ENCODE measurements at regions not wholly inside any gene's neighbourhood (a gene's known extent, or its start where the extent isn't known, plus 50 kb on each side); places are given as distances from the start of the nearest gene placed in this dataset.

DNA sequence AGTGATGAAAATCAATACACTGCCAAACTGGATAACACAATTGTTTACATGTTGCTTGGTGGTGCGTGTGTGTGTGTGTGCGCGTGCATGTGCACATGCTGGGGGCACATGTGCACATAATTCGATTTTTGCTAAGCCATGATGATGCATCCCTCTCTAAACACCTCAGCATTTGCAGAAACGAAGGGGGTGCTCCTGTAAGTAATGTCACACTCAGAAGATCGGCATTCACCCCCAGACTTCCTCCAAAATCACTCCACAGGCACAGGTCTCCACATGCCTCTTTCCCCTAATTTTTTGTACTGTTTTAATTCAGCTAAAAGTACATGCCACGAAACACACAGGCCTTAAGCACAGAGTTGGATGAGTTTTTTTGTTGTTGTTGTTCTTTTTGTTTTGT lies 341.5 kb downstream of the SHANK2 start:
- no peak for FAIRE-seq
- peak; percentile 82 for TF ChIP-seq MNT (IDR thresholded peaks at IDR 0.05)
- no peak for TF ChIP-seq ZNF816 (CRISPR knock-in tag; IDR thresholded peaks at IDR 0.05; ENCODE audit: borderline replicate concordance)
- Histone ChIP-seq H3K27ac (ENCODE audit: extremely low read length, insufficient read depth, low read length) (no peak overlapping the region), H2AFZ (ENCODE audit: low read length) (no peak overlapping the region), H3K4me3 (replicated peaks in 1 of 3; ENCODE audit: insufficient read depth in 1 of 3, low read depth in 2 of 3, low read length in 3 of 3) (no peak overlapping the region), H3K79me2 (ENCODE audit: insufficient read depth, low read length) (no peaks in the 10 kb centered on the region), H3K9ac (ENCODE audit: insufficient read depth, low read depth, low read length) (no peak overlapping the region), H3K4me1 (ENCODE audit: insufficient read depth, low read length) (no peaks in the 10 kb centered on the region), H3K36me3 (replicated peaks in 1 of 2; ENCODE audit: control insufficient read depth in 1 of 2, insufficient read depth in 2 of 2, low read length in 2 of 2) (peaks cover 12 to 13% of the 10 kb centered on the region in 2 experiments), H3K4me2 (ENCODE audit: low read depth, low read length) (no peak overlapping the region), H3K27me3 (ENCODE audit: control insufficient read depth in 1 of 2, insufficient read depth in 2 of 2, low read length in 2 of 2) (no peaks in the 10 kb centered on the region), H4K20me1 (ENCODE audit: insufficient read depth, low read length) (peaks cover 6% of the 10 kb centered on the region; the same call in 1 of the 2 replicates), H3K9me3 (ENCODE audit: low read length) (no peaks in the 10 kb centered on the region)
- WGBS (ENCODE audit: low lambda C conversion rate), result 93% methylated on average over 7 of the region's 7 CpGs
- intact Hi-C loops (cut with micrococcal nuclease; ENCODE audit: unreplicated experiment) (no loop called here), in situ Hi-C loops (cut with HindIII; ENCODE audit: extremely low pct_ligation_motif_present, low pct_unique_long_range_greater_than_20kb) (no loop called here)
- POLR2A ChIA-PET, result no interaction called here
- no TSS peak for BruUV-seq (replicated peaks)
- DNase-seq (ENCODE audit: low spot score), result no peak
- CTCF ChIA-PET (ENCODE audit: low intra/inter-chr PET ratio, low total read pairs), result no interaction called here
- no peak for ATAC-seq

- Histone ChIP-seq H3K4me2 (ENCODE audit: low read depth, low read length) (no peak overlapping the region), H3K27ac (ENCODE audit: extremely low read length, insufficient read depth, low read length) (no peak overlapping the region), H3K9ac (ENCODE audit: insufficient read depth, low read depth, low read length) (no peak overlapping the region), H2AFZ (ENCODE audit: low read length) (no peak overlapping the region), H3K36me3 (replicated peaks in 1 of 2; ENCODE audit: control insufficient read depth in 1 of 2, insufficient read depth in 2 of 2, low read length in 2 of 2) (peaks cover 8% of the 10 kb centered on the region in 2 experiments), H3K27me3 (ENCODE audit: control insufficient read depth in 1 of 2, insufficient read depth in 2 of 2, low read length in 2 of 2) (no peaks in the 10 kb centered on the region), H4K20me1 (ENCODE audit: insufficient read depth, low read length) (peaks cover 11% of the 10 kb centered on the region; the same call in 1 of the 2 replicates), H3K79me2 (ENCODE audit: insufficient read depth, low read length) (no peaks in the 10 kb centered on the region), H3K9me3 (ENCODE audit: low read length) (no peaks in the 10 kb centered on the region), H3K4me1 (ENCODE audit: insufficient read depth, low read length) (no peaks in the 10 kb centered on the region), H3K4me3 (replicated peaks in 1 of 3; ENCODE audit: insufficient read depth in 1 of 3, low read depth in 2 of 3, low read length in 3 of 3) (no peak overlapping the region)
- WGBS (ENCODE audit: low lambda C conversion rate), result 98% methylated on average over 11 of the region's 11 CpGs
- in situ Hi-C loops (cut with HindIII; ENCODE audit: extremely low pct_ligation_motif_present, low pct_unique_long_range_greater_than_20kb), result no loop called here
- ChIA-PET CTCF (ENCODE audit: low intra/inter-chr PET ratio, low total read pairs) (no interaction called here), POLR2A (no interaction called here)
- no TSS peak for BruUV-seq (replicated peaks)
- FAIRE-seq (no peak), DNase-seq (ENCODE audit: low spot score) (no peak), ATAC-seq (no peak)
- intact Hi-C loops (cut with micrococcal nuclease; ENCODE audit: unreplicated experiment), result no loop called here
- TF ChIP-seq ZNF431 (CRISPR knock-in tag; IDR thresholded peaks at IDR 0.05; ENCODE audit: borderline replicate concordance, low read depth) (no peak), SPEN (CRISPR knock-in tag; IDR thresholded peaks at IDR 0.05; ENCODE audit: low read depth) (no peak), ZNF878 (CRISPR knock-in tag; IDR thresholded peaks at IDR 0.05) (no peak), ZNF335 (CRISPR knock-in tag; IDR thresholded peaks at IDR 0.05) (no peak), ZMAT5 (CRISPR knock-in tag; IDR thresholded peaks at IDR 0.05; ENCODE audit: borderline replicate concordance, low read depth) (no peak)
- TF ChIP-seq, protein P1, sequence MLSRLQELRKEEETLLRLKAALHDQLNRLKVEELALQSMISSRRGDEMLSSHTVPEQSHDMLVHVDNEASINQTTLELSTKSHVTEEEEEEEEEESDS (CRISPR knock-in tag; IDR thresholded peaks at IDR 0.05; ENCODE audit: borderline replicate concordance), result no peak
- TF ChIP-seq, protein P2, sequence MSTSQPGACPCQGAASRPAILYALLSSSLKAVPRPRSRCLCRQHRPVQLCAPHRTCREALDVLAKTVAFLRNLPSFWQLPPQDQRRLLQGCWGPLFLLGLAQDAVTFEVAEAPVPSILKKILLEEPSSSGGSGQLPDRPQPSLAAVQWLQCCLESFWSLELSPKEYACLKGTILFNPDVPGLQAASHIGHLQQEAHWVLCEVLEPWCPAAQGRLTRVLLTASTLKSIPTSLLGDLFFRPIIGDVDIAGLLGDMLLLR (CRISPR knock-in tag; IDR thresholded peaks at IDR 0.05), result no peak
- TF ChIP-seq, protein P3, sequence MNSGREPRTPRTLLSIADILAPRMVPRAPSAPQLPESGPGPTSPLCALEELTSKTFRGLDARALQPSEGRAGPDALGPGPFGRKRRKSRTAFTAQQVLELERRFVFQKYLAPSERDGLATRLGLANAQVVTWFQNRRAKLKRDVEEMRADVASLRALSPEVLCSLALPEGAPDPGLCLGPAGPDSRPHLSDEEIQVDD (CRISPR knock-in tag; IDR thresholded peaks at IDR 0.05; ENCODE audit: borderline replicate concordance), result no peak
- TF ChIP-seq, protein P4, sequence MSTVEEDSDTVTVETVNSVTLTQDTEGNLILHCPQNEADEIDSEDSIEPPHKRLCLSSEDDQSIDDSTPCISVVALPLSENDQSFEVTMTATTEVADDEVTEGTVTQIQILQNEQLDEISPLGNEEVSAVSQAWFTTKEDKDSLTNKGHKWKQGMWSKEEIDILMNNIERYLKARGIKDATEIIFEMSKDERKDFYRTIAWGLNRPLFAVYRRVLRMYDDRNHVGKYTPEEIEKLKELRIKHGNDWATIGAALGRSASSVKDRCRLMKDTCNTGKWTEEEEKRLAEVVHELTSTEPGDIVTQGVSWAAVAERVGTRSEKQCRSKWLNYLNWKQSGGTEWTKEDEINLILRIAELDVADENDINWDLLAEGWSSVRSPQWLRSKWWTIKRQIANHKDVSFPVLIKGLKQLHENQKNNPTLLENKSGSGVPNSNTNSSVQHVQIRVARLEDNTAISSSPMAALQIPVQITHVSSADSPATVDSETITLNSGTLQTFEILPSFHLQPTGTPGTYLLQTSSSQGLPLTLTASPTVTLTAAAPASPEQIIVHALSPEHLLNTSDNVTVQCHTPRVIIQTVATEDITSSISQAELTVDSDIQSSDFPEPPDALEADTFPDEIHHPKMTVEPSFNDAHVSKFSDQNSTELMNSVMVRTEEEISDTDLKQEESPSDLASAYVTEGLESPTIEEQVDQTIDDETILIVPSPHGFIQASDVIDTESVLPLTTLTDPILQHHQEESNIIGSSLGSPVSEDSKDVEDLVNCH (CRISPR knock-in tag; IDR thresholded peaks at IDR 0.05), result no peak
Measured at GRCh38 chr11:70912226-70912840, 340.0 kb downstream of the SHANK2 start.
